LHCN-M2 (cell line): ENCODE measurements at regions not wholly inside any gene's neighbourhood (a gene's known extent, or its start where the extent isn't known, plus 50 kb on each side); places are given as distances from the start of the nearest gene placed in this dataset.

Experiments
- DNase-seq: peaks from one replicate; pipeline ENCODE4 v3.0.0-alpha.2; 2012; ENCODE audit warnings: low read depth

DNA sequence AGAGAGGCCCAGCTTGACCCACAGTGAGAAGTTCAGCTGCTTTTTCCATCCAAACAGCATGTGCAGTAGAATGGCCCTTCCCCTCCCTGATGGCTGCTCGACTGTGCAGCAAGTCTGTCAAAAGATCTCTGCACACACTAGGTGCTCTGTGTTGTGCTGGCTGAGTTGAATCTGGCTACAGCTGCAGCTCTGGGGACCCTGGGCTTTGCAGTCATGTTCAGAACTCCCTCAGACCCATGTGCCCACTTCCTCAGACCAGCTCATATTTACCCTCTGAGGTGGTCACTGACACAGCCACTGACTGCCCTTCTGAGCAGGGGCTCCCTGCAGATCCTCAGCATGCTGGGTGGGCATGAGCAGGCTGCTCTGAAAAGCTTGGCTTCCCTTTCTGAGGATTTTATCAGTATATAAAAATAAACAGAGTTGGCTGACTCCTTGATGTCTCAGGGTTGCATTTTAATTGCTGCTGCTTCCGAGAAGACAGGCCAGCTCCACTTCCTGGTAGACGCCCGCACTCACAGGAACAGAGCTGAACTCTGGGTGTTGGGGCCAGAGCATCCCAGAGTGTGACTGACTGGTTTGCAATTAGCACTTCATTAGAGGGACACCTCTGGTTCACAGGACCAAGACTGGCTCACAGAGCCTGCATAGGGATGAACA lies 507.9 kb downstream of the RPS24 start:
- no peak for DNase-seq

DNA sequence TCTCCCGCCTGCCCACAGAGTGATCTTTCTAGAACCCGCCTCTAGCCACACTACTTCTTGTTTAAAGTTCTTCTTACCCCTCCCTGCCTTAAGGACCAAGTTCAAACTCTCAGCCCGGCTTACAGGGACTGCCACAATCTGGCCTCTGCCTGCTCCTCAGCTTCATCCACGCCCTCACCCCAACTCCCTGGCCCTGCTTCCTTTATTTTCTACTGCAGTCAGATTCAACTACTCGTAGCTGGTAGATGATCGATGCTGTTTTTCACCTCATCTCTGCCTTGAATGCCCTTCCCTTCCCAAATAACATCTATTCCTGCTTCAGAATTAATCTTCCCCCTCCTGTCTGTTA lies 508.5 kb downstream of the RPS24 start:
- no peak for DNase-seq

DNA sequence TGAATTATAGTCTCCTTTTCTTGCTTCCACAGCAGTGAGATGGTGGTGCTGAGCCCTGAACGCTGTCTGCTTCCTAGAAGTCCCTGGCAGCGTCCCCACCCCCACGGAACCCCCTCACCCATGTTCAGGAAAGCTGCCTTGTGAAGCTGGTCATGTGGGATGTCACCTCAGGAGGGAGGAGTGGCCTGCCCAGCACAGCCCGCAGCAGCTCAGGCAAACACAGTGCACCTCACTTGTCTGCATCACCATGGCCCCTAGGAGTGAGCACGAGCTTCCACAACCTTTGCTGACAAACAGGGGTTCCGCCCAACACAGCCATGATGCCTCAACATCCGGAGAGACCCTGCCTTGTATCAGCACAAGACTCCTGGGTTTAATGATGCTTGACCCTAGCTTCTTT lies 508.9 kb downstream of the RPS24 start:
- no peak for DNase-seq

DNA sequence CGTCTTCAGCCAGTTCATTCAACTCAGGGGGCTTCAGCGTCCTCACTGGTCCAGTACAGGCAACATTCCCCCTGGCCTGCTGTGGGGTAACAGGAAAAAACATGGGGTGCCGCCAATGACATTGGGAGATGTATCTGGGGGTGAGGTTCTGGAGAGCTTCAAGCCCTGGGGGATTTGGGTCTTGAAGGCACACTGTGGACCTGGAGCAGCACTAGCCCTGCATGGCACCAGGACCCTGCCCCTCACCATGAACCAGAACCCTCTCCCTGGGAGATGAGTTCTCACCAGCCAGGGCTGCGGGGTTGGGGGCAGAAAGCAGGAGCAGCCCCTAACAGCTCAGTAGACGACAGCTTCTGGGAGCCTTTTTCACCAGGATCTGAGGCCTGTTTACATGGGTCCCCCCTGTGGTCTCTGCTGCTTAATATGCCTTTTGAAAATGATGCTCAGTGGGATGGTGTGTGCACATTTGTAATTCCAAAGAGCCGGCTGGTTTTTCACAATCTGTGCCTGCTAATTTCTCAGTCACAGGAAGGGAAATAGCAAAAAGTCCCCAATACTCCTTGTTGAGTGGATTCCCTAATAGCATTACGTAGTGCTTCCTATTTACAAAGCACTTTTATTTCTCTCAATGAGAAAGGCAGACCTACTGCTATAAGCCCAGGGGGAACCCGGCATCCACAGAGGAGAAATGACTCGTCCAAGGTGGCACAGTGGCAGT lies 509.5 kb downstream of the RPS24 start:
- no peak for DNase-seq

DNA sequence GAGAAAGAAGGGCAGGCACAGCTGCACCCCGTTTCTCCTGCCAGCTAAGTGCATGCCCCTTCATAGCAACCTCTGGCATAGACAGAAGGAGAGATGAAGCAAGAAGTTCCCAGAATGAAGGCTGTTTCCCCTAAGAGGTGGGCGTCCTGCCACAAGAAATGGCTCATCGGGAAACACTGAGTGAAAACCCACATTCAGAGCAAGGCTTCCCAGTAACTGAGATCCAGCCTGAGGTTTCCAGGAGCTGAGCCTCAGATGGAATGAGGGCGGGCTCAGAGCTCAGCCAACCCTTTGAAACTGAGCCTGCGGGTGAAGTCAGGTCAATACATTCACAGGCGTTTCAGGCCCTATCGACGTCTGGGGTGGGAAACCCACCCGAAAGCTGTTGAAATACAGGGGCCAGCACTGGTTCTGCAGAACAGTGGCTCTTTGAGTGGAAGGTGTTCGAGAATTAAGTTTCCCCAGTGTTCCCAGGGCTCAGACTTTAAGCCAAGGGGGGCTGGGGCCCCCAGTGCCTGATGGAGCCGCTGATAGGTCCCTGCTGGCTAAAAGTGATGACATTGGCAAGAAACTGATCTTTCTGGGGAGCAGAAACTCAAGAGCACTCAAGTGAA lies 510.2 kb downstream of the RPS24 start:
- peak; percentile 83 for DNase-seq

DNA sequence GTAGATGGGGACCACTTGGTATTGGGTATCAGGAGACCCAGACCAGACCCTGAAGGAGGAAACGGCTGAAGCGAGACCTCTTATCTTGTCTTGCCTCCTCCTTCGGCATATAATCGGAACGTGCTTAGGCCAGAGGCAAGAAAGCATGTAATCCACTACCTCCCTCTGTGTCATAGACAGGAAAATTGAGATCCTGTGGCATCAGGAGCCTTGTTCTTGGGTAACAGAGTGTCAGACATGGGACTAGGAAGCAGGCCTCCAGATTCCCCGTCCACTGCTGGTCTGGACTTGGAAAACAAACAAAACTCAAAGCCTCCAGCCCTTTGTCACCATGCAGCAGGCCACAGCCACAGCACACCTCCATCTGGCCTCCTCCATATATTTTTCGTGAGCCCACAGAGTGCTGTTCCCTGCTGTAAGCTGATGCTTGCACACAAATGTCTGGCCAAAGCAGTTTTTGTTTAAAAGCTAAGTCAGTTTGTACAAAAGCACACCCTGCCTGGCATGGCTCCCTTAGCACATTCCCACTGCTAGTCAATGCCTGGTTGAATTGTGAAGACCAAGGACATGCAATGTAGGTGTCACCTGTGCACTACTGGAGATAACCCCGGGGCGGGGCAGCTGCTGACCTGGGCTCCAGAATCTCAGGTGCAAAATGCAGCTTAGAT lies 510.9 kb downstream of the RPS24 start:
- DNase-seq: no peak

DNA sequence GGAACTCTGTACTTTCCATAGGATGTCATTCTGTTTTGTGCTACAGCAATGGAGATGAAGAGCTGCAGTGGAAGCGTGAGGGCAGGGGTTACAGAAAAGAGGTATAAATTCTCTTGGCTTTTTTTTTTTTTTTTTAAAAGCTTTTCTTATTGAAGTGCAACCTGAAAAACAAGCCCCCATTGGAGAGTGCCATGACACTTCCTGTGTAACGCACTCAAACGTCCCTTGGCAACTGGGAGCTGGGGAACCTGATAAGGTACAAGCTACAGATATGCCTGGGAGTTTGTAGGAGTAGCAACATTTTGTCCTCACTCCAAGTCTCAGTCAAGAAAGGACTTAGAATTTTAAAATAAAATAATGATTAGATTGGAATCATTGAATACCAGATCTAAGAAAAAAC lies 512.1 kb downstream of the RPS24 start:
- no peak for DNase-seq

DNA sequence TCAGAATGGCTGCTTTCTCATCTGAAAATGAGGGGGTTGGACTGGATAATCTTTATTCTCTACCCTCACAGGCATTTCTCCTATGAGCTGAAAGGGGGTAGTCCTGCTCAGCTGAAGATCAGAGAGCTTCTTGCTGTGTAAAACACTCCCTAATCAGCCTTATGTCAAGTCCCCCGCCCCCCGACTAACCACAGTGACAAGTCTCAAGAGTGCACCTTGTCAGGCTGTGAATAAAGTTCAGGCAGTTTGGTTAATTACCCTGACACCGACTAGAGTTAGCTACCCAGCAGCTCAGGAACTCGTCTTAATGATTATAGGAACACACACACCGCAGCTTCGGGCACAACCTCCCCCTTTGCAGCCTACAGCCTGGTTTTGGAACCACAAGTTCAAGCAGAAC lies 513.7 kb downstream of the RPS24 start:
- DNase-seq: no peak

DNA sequence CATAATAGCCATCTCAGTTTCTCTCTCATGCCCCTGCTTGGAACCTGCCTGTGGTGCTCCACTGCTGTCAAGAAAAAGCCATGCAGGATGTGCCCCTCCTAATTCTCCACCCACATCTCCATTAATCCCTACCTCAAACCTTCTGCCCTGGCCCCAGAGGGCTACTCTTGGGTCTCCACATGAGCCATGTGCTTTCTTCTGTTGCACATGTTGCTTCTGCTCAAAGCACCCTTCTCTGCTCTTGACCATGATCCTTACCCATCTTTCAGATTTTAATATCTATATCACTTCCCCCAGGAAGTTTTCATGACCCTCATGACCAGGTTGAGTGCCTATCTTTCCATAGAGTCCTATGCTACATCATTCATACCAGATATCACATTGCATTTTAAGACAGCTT lies 514.2 kb downstream of the RPS24 start:
- no peak for DNase-seq

DNA sequence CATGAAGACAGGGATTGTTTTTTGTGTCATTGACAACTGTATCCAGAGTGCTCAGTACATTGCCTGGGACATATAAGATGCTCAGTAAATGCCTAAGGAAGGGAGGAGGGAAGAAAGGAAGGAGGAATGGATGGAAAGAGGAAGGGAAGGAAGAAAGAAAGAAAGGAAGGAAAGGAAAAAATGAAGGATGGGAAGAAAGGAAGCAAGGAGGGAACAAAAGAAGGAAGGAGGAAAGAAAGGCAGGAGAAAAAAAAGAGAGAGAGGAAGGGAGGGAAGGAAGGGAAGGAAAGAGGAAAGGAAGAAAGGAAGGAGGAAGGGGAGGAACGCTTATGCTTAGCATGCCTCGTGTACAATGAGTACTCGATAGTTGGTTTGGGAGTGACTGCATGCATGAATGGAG lies 514.7 kb downstream of the RPS24 start:
- no peak for DNase-seq

DNA sequence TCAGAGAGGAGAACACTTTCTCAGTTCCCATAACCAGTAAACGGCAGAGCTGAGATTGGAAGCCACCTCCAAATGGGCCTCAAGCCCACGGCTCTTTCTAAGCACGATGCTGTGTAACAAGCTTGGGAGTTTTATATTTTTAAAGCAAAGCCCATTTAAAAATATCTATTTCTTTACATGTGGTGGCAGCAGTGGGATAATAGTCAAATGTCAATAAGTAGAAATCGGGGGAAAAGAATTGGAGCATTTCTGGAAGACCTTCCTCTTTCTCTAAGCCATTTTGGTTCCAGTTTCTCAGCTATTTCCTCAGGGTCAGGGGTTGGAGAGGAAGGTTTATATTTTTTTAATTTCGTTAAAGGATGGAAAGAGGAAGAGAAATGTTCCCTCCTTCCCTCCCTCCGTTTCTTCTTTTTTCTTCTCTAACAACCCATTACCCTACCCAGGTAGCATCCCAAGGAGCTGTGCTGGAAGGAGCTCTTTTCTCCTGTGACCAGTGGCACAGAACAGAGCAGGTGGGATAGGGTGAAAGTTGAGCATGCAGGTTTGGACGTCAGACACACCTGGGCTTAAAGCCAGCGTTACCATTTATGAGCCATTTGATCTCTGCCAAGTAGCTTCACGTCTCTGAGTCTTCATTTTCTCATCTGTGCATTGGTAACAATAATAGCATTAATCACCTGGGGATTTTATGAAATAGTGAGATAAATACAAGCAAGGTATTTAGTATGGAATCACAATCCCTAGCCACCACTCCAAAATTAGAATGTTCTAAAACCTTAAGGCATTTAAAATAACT lies 515.7 kb downstream of the RPS24 start:
- no peak for DNase-seq

DNA sequence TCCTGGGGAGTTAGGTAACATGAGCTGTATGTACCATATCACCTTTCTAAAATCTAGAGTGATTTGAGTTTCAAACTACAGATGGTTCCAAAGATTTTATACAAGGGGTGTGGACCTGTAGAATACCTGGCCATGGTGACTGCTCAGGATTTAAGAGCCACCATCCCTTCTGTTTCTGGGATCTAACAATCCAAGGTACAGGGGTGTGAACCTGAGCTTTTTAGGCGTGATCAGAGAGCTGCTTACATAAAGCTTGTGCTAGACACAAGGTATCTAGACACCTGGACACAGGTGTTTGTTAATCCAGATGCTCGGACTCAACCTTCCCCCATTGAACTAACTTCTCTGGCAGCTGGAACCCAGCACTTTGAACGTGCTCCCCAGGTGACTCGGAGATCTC lies 516.4 kb downstream of the RPS24 start:
- no peak for DNase-seq

DNA sequence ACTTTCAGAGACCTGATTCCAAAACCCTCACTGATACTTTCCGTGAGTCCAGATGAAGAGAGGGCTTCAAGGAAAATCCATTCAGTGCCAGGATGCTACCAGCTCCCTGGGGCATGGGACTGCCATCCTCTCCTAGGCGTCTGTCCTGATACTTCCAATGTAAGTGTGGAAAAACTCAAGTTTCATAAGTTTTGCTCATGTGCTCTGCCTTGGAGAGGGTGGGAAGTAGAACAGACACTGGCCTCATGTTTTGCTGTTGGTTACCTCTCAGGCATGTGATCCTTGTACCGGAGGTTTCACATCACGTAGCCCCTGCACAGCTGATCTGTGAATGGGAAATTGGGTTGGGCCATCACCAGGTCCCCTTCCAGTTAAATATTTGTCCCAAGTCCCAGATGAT lies 517.1 kb downstream of the RPS24 start:
- no peak for DNase-seq

DNA sequence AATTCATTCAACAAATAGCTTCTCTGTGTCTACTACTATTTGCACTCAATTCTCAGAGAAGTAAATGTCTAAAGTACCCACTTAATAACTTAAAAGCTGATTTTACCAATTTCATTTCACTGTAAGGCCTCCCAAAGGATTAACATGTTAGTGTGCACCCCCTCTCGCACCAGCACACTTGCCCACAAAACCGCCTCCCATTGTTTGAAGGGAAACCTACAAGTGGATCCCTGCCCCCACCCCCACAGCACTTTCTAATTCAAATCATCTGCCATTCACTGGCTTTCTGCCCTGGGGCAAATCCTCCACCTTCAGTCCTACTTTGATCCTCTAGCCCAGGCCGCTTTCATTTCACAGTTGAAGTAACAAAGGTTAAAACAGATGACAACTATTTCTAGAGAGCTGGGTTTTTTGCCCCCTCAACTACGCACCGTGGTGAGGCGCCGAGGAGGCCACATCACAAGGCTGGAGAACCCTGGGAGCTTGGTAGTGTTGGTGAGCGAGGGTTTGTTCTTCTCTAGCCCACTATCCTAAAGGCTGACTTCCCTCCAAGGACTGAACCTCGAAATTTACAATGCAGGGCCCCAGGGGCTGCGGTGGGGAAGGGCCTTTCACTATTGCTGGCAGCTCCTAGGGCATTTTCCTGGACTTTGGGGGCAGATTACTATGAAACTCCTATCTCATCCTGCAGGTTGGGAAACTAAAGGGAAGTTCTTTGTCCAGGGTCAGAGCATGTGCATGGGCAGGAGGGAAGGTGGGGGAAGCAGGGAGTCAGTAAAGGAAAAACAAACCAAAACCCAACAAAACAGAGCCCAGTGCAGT lies 517.4 kb upstream of the ZMIZ1 start:
- no peak for DNase-seq

DNA sequence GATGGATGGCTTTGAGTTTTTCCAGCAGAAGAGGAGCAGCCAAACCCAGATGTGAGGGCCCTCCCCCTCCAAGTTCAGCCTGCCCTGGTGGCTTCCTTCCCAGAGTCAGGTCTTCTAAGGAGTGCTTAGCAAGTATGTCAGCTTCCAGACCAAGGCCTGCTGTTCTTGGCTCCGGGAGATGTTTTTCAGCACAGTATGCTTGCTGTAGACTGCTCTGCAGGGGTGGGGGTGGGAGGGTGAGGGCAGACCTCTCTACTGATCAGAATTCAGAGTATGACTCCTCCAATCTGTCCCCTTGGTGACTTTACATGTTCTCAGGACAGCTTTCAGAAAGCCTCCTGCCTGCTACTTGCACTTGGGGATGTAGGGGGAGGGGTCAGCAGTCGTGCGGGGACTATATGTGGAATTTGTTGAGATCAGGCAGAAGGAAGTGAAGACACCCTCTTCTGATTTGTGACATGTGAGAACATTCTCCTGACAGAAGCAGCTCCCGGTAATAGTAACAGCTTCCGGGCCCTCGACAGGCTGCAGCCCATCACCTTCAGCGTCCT lies 516.4 kb upstream of the ZMIZ1 start:
- DNase-seq: no peak

DNA sequence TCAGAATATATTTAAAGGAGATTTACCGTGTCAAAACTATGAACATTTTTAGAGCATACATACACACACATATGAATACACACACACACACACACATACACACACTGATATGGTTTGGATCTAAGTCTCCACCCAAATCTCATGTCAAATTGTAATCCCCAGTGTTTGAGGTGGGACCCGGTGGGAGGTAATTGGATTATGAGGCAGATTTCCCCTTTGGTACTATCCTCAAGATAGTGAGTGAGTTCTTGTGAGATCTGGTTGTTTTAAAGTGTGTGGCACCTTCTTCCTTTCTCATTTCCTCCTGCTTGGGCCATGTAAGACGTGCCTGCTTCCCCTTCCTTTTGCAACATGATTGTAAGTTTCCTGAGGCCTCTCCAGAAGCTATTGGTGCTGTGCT lies 515.0 kb upstream of the ZMIZ1 start:
- no peak for DNase-seq

DNA sequence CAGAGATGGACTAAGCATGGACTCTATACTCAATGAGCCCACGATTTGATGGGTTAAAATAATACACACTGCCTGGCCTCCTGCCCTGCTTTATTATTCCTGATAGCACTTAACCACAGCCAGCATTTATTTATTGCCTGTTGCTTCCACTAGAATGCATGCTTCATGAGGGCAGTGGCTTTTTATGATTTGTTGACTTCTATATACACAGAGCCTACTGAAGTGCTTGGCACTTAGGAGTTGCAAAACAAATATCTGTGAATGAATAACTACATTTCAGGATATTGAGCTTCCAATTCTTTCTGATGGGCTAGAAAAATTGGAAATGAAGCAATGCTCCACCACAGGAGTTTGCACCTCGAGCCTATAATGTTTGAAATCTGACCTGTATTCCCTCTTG lies 513.6 kb upstream of the ZMIZ1 start:
- no peak for DNase-seq

DNA sequence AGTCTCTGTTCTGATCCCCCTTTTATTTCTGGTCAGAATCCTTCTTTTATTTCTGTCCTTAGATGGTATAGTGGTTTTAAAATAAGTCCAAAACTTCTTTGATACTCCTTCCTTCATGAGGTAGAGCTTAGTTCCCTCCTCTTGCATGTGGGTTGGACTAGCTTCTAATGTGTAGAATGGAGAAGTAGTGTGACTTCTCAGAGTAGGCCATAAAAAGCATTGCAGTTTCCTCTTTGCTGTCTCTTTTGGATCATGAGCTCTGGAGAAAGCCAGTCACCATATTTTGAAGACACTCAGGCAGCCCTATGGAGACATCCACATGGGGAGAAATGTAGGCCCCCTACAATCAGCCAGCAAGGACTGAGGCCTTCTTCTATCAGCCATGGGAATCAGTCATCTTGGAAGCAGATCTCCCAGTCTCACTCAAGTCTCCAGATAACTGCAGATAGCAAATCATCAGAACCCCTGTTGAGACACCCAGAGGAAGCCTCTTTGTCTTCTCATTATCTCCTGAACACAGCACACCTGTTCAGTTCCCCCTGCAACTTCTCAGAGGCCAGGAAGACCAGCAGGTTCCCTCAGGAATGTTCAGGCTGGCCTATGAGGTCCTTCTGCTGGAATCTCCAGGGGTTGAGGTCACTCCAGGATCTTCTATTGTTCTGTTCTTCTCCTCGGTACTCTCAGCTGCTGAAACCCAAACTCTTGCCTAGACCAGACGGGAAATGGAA lies 511.9 kb upstream of the ZMIZ1 start:
- DNase-seq: no peak

DNA sequence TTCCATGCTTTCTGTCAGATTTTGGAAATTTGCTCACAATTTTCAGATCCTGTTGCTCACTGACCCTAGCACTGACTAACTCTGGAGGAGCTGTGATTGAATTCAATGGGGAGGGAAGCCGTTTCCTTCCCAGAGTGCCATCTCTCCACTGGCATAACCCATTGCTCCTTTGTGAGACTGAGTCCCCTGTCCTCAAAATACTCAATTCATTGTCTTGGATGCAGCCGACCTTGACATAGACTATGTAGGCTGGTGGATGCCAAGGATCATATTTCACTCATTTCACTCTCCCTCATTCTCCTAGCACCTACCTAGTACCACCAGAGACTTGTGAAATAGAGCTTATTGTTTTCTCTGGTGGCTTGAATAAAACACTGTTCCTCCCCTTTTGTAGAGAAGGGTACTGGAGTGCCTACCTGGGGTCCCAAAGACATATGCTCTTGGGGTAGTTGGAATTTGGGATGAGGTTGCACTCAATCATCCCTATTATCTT lies 511.3 kb upstream of the ZMIZ1 start:
- DNase-seq: no peak
